Lower leg skin (tissue), 3 donors: ENCODE measurements at regions not wholly inside any gene's neighbourhood (a gene's known extent, or its start where the extent isn't known, plus 50 kb on each side); places are given as distances from the start of the nearest gene placed in this dataset.

Experiments
- POLR2A ChIP-seq, 2 donors: fragments of 450-650 bp; IDR thresholded peaks; one replicate each; pipeline ENCODE4 v1.6.1; 2016 to 2017; ENCODE audit warnings: antibody characterized with exemption in 2 of 2, mild to moderate bottlenecking in 1 of 2, moderate library complexity in 1 of 2
- TF ChIP-seq, protein P1 (sequence below), 3 donors: fragments of 450-650 bp; IDR thresholded peaks; one replicate each; pipeline ENCODE4 v1.5.1; 2016; ENCODE audit warnings: antibody characterized with exemption in 3 of 3, mild to moderate bottlenecking in 3 of 3, moderate library complexity in 2 of 3

DNA sequence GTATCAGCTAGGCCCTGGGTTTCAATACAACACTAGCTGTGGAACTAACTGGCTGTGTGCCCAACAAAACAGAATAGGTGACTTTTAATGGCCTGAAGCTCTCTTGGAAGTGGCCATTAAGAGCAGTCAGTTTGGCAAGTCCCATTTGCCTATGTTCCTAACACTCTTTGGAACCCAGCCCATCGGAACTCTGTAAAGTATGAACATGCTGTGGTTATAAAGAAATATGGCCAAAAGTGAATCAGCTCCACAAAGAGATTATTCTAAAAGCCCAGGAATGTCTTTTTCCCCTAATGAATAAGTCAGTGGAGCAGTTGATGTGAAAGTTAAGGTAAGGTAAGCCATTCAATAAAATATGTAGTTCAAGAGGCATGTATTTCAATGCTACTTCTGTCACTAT is 223.7 kb upstream of the ADAMTS5 start:
- TF ChIP-seq, protein P1, sequence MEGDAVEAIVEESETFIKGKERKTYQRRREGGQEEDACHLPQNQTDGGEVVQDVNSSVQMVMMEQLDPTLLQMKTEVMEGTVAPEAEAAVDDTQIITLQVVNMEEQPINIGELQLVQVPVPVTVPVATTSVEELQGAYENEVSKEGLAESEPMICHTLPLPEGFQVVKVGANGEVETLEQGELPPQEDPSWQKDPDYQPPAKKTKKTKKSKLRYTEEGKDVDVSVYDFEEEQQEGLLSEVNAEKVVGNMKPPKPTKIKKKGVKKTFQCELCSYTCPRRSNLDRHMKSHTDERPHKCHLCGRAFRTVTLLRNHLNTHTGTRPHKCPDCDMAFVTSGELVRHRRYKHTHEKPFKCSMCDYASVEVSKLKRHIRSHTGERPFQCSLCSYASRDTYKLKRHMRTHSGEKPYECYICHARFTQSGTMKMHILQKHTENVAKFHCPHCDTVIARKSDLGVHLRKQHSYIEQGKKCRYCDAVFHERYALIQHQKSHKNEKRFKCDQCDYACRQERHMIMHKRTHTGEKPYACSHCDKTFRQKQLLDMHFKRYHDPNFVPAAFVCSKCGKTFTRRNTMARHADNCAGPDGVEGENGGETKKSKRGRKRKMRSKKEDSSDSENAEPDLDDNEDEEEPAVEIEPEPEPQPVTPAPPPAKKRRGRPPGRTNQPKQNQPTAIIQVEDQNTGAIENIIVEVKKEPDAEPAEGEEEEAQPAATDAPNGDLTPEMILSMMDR (IDR thresholded peaks at IDR 0.05): no peak
- no peak for TF ChIP-seq POLR2A (IDR thresholded peaks at IDR 0.05)
